ENCODE measurements at regions not wholly inside any gene's neighbourhood (a gene's known extent, or its start where the extent isn't known, plus 50 kb on each side); places are given as distances from the start of the nearest gene placed in this dataset.

DNA sequence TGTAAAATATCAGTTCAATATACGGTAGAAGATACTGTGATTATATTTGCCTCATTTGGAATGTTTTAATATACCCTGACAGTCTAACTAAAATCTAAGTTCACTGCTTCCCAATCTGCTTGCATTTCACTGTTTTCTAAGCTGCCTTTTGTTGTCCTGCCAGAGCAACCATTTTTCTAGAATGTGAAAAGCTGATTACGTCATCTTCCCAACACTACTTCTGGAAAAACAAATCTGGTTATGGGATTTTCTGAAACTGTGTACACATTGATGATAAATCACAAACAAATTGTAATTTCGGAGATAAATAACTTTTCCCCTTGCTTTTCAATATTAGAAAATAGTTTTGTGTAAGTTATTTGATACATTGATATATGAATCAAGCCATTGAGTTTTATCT, 1529.0 kb downstream of the CDH11 start:
- no peak for TF ChIP-seq CTCF (conservative IDR thresholded peaks at IDR 0.05)
- Histone ChIP-seq H3K56ac (ENCODE audit: insufficient read length, low read depth, low read length) (no peak overlapping the region), H3K9me3 (ENCODE audit: control insufficient read depth, low read depth, low read length) (no peaks in the 10 kb centered on the region), H2BK120ac (ENCODE audit: low read depth, low read length, poor library complexity, severe bottlenecking) (no peak overlapping the region), H3K18ac (ENCODE audit: insufficient read length, low read depth, low read length) (no peak overlapping the region), H2AFZ (ENCODE audit: low read length) (no peak overlapping the region), H3T11ph (ENCODE audit: low read length) (no peak overlapping the region), H2BK5ac (ENCODE audit: insufficient read length, low read length) (no peak overlapping the region), H4K8ac (replicated peaks; ENCODE audit: insufficient read length, low read depth, low read length) (no peak overlapping the region), H2AK5ac (ENCODE audit: insufficient read length, low read length) (no peak overlapping the region), H3K9ac (ENCODE audit: extremely low read depth, insufficient read length, low read length) (no peak overlapping the region), H2BK15ac (ENCODE audit: low read depth, low read length) (no peak overlapping the region), H4K20me1 (ENCODE audit: control insufficient read depth, insufficient read depth, insufficient read length) (no peaks in the 10 kb centered on the region), H3K4me2 (ENCODE audit: insufficient read depth, insufficient read length, low read length) (no peak overlapping the region), H3K27me3 (ENCODE audit: insufficient read depth, low read length) (no peaks in the 10 kb centered on the region), H2BK12ac (ENCODE audit: insufficient read length, low read depth, low read length) (no peak overlapping the region), H3K4me1 (ENCODE audit: insufficient read depth, low read length) (no peaks in the 10 kb centered on the region), H3K79me2 (ENCODE audit: insufficient read depth, low read length) (no peaks in the 10 kb centered on the region), H3K4ac (ENCODE audit: low read depth, low read length) (no peak overlapping the region), H3K23ac (ENCODE audit: insufficient read length, low read depth, low read length) (no peak overlapping the region), H2BK20ac (ENCODE audit: low read depth, low read length, poor library complexity, severe bottlenecking) (no peak overlapping the region), H3K79me1 (ENCODE audit: insufficient read depth, low read depth, low read length, poor library complexity, severe bottlenecking) (no peaks in the 10 kb centered on the region), H3K23me2 (ENCODE audit: insufficient read length, low read depth, low read length, poor library complexity, severe bottlenecking) (no peaks in the 10 kb centered on the region), H3K14ac (ENCODE audit: insufficient read depth, low read length) (no peak overlapping the region), H4K5ac (ENCODE audit: insufficient read length, low read depth, low read length) (no peak overlapping the region), H3K27ac (ENCODE audit: insufficient read length, low read depth, low read length) (no peak overlapping the region), H4K91ac (ENCODE audit: insufficient read length, low read depth, low read length) (no peak overlapping the region)
- no peaks in the 10 kb centered on the region for H3K27me3 Mint-ChIP-seq (ENCODE audit: low read depth)
- peaks cover 0 to 4% of the 10 kb centered on the region in 2 experiments; a peak in 1 of 4 replicates for H3K4me1 Mint-ChIP-seq
- no CpG with 5 or more reads among the region's 3 CpGs for WGBS (ENCODE audit: extremely low coverage, insufficient read length, low lambda C conversion rate)
- H3K4me3 Mint-ChIP-seq, result no peak overlapping the region
- DNase-seq, result no peak
- peak overlapping the region in 1 of 3 experiments; percentile 46; a peak in 1 of 7 replicates for H3K27ac Mint-ChIP-seq
- H3K9me3 Mint-ChIP-seq, result no peaks in the 10 kb centered on the region
- no peaks in the 10 kb centered on the region for H3K36me3 Mint-ChIP-seq (ENCODE audit: insufficient read depth in 1 of 3, low read depth in 3 of 3)

Data from H9 (cell line).